ENCODE measurements at regions not wholly inside any gene's neighbourhood (a gene's known extent, or its start where the extent isn't known, plus 50 kb on each side); places are given as distances from the start of the nearest gene placed in this dataset.

DNA sequence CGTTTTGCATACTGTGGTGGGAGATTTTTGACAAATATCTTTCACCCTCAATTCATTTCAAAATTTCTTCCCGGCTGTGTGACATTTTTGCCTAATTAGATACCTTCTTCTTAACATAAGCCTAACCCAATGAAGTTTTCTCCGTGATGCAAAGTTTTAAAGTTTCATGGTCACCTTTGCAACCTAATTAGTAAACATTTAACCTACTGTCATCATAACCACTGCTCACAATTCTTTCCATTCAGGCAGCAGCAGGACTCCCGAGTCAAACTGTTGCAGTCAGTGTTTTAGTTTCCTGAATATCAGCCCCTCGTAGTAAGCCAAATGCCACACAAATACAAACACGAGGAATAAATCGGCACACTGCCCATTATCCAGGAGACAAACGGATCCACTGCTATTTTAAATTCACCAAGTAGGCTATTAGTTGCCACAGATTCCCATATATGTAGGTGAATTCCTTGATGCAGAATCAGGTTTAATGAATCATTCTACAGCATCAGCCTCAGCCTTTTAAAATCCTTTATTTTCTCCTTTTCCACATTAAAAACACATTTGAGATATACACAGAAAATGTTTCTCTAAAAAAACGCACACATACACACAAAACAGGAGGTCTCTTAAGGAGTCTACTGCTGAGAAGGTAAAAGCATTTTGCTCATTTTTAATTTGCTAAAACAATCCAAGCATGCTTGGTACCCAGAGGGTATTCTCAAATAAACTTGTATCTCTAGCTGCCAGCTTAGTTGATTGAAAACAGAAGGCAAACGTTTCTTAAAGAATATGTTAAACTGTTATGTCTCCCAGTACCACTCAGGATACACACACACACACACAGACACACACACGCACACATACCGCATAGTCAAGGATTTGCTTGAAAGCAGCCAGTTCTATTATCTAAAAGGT lies 106.5 kb upstream of the KCTD1 start:
- TF ChIP-seq EZH2 (IDR thresholded peaks at IDR 0.05; ENCODE audit: borderline replicate concordance, insufficient read depth, low read length, poor library complexity, severe bottlenecking) = no peak
- TF ChIP-seq POLR2AphosphoS5 (IDR thresholded peaks at IDR 0.05) = no peak
- TF ChIP-seq, protein P1, sequence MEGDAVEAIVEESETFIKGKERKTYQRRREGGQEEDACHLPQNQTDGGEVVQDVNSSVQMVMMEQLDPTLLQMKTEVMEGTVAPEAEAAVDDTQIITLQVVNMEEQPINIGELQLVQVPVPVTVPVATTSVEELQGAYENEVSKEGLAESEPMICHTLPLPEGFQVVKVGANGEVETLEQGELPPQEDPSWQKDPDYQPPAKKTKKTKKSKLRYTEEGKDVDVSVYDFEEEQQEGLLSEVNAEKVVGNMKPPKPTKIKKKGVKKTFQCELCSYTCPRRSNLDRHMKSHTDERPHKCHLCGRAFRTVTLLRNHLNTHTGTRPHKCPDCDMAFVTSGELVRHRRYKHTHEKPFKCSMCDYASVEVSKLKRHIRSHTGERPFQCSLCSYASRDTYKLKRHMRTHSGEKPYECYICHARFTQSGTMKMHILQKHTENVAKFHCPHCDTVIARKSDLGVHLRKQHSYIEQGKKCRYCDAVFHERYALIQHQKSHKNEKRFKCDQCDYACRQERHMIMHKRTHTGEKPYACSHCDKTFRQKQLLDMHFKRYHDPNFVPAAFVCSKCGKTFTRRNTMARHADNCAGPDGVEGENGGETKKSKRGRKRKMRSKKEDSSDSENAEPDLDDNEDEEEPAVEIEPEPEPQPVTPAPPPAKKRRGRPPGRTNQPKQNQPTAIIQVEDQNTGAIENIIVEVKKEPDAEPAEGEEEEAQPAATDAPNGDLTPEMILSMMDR (IDR thresholded peaks at IDR 0.05; ENCODE audit: poor library complexity, severe bottlenecking) = no peak
- no peak for TF ChIP-seq EP300 (conservative IDR thresholded peaks at IDR 0.05; ENCODE audit: poor library complexity, severe bottlenecking)
- TF ChIP-seq, protein P2, sequence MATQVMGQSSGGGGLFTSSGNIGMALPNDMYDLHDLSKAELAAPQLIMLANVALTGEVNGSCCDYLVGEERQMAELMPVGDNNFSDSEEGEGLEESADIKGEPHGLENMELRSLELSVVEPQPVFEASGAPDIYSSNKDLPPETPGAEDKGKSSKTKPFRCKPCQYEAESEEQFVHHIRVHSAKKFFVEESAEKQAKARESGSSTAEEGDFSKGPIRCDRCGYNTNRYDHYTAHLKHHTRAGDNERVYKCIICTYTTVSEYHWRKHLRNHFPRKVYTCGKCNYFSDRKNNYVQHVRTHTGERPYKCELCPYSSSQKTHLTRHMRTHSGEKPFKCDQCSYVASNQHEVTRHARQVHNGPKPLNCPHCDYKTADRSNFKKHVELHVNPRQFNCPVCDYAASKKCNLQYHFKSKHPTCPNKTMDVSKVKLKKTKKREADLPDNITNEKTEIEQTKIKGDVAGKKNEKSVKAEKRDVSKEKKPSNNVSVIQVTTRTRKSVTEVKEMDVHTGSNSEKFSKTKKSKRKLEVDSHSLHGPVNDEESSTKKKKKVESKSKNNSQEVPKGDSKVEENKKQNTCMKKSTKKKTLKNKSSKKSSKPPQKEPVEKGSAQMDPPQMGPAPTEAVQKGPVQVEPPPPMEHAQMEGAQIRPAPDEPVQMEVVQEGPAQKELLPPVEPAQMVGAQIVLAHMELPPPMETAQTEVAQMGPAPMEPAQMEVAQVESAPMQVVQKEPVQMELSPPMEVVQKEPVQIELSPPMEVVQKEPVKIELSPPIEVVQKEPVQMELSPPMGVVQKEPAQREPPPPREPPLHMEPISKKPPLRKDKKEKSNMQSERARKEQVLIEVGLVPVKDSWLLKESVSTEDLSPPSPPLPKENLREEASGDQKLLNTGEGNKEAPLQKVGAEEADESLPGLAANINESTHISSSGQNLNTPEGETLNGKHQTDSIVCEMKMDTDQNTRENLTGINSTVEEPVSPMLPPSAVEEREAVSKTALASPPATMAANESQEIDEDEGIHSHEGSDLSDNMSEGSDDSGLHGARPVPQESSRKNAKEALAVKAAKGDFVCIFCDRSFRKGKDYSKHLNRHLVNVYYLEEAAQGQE (IDR thresholded peaks at IDR 0.05; ENCODE audit: borderline replicate concordance) = no peak
- no peak for TF ChIP-seq SMC3 (conservative IDR thresholded peaks at IDR 0.05; ENCODE audit: poor library complexity)
- no peak for TF ChIP-seq RAD21 (conservative IDR thresholded peaks at IDR 0.05)

All from neural cell (in vitro differentiated cells).